Endometrial microvascular endothelial cells (primary cell): ENCODE measurements at regions not wholly inside any gene's neighbourhood (a gene's known extent, or its start where the extent isn't known, plus 50 kb on each side); places are given as distances from the start of the nearest gene placed in this dataset.

Source experiments
- in situ Hi-C: cut with HindIII; loops from 2 replicates; pipeline ENCODE4 v1.10.0; 2017; ENCODE audit warnings: low sequenced_read_pairs, low pct_unique_long_range_greater_than_20kb; ENCODE audit errors: inconsistent ontology term

DNA sequence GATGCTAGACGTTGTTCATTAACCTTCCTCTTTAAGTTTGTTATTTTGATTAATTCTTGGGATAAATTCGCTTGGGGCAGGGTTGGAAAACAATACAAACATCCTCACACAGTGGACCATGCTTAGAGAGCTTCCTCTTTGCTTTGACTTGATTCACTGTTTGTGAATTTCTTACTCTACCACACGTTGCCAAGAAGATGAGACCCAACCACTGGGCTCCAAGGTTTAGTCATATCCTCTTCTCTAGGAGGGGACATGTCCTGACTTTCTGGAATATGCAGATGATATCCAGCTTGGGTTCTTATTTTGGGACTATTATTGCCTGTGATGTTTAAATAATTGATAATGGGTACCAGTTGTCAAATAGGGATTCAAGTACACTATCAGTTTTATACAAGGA is 428.2 kb downstream of the ATP23 start:
- in situ Hi-C loops: no loop called here

DNA sequence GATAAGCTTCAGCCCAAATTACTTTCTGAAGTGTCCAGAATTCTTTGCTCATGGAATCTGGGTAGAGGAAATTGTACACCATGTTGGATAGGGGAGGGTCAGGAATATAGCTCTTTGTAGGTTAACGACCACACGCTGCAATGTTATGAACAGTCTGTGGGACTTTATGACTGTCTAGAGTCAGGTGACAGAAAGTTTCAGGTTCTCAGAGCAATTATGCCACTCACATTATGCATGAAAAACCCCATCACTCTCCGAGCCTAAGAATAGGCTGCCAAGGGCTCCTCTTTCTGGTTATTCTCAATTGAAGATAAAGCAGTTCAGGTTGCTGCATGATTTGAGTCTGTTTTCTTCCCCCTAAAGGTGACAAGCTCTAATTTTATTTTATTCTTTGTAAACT is 430.9 kb downstream of the ATP23 start:
- in situ Hi-C loops: no loop called here

DNA sequence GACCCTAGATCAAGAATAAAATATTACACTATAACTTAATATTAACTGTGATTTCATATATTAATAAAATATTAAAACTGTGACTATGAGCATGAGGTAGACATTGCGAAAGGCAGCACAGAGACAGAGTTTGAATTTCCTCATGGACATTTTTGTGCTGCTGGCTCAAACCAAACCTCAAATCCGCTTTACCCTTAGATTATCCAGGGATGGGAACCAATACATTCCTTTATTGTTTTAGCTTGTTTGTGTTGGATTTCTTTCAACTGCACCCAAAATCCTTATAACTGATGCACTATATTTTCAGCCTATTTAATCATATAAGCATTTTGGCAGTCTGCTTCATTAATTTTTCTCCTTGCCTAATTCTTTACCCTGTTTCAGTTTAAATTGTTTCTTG is 436.7 kb downstream of the ATP23 start:
- in situ Hi-C loops: no loop called here

DNA sequence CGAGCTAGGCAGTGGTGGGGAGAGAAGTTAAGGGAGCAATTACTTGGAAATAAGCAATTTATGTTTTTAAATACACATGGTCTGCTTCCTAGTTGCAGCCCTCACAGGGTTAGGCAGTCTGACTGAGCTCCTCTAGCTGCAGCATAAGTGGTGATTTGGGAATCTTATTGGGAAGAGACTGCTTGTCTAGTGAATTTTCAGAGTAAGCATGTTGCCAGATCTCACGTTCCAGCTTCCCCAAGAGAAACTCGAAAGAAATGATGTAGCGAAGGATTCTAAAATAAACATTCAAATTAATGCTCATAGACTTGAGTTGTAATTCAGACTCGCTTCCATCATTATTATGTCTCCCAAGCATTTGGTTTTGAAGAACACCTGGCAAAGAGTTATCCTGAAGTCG is 440.2 kb downstream of the ATP23 start:
- in situ Hi-C loops: no loop called here

DNA sequence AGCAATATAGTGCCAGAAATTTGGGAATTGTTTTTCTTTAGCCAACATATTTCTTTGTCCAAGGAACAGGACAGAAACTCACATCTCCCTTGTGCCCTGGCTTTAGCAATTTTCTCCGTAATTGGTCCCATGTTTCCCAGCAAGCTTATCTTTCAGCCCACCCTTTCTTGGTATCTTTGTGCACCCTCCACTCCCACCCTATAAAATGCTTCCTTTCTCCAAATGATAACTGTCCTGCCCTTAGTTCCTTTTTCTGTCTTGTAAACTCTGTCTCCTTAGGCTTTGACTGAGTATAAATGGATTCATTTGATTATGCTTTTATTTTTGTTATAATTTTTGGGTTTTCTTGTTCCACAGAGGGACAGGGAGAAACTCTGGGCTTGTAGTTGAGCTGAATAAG is 442.8 kb downstream of the ATP23 start:
- in situ Hi-C loops: no loop called here

DNA sequence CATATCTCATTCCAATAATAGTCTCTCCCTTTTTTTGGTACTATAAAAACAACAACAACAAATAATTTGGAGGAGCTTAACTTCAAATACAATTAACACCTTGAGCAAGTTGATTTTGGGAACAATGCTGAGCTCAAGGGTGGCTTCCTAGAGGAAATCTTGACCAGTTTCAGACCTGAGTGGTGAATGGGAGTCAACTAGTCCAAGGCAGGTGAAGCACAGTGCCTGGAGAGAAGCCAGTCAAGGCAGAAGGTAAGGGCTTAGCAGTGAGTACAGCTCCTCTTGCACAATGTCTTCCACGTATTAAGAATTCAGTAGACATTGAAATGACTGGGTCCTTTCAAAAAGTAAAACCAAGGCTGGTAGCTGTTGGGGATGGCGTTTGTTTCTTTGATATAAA is 444.8 kb downstream of the ATP23 start:
- in situ Hi-C loops: no loop called here

DNA sequence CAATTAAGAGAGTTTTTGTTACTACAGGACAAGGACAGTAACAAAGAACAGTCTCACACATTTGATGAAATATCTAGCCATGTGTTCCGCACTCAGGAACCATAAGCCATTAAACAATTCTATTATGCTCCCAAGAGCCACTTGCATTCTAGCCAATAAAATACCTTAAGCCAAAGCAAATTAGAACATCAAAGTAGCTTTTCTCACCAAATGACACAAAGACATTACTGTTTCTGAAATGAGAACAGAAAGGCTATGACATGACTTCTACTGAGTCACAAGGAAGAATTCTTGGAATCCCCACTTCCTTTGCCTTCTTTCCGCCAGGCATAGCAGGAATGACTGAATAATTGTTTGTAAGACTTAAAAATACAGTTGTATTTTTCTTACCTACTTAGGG is 445.8 kb downstream of the ATP23 start:
- in situ Hi-C loops: no loop called here

DNA sequence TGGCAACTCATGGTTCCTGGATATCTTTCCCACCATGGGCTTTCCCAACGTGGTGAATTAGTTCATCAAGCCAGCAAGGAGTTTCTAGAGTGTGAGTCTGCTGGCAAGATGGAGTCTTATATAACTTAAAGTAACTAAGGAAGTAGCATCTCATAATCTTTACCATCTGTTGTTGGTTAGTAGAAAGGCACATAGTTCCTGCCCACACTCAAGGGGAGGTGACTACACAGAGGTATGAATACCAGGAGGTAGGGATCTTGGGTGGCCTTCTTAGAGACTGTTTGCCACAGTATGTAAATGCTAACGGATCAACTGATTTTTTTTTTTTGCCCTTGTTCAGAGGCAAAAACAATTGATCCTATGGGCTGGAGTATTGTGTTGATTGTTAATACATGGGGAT is 446.9 kb downstream of the ATP23 start:
- in situ Hi-C loops: no loop called here

DNA sequence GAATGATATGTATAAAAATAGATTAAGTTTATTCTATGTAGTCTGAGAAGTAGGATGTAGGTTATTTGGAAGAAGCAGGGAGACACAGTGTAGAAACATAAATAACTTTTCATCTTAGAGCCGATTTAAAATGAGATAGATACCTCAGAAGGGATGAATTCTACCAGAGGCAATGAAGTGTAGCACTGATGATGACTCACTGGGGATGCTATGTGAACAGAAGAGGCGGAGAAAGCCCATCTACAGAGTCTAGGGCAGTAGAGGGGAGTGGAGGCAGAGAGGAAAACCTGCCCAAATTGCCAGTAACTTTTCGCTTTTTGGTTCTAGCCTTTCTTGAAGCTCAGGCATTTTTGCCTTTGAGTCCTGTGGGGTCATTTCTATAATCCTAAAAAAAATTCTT is 451.8 kb downstream of the ATP23 start:
- in situ Hi-C loops: no loop called here

DNA sequence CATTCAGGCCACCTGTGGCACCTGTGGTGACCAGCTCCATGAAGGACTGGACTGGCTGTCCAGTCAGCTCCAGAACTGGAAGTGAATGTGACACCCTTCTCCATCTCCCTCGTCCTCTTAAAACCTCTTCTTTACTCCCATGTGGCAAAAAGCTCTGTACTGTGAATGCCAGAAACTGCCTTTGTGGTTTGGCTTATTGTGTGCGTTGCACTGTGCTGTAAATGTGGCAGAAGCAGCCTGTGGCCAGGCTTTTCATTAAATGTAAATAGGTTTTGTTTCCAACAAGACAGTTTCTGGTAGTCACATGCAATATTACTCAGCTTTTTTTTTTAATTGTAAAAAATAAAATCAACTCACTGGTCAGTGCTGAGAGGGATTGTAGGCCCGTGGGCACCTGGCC is 453.7 kb downstream of the ATP23 start:
- in situ Hi-C loops: no loop called here

DNA sequence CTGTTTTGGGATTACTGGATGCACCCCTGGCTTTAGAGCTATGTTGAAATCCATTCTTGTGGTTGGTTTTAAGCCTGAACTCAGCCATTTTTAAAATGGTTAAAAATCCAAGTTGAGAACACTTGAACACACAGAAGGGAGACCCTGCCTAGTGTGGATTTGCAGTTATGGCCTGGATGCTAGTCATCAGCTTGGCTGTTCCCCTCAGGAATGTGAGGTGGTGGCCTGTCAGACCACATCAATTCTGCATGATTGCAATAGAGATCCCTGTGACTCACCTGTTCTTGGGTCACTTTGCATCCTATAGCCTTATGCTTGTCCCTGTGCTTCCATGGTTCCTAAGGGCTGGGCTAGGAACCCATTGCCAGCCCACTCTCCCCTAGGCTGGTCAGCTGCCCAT is 454.1 kb downstream of the ATP23 start:
- in situ Hi-C loops: no loop called here

DNA sequence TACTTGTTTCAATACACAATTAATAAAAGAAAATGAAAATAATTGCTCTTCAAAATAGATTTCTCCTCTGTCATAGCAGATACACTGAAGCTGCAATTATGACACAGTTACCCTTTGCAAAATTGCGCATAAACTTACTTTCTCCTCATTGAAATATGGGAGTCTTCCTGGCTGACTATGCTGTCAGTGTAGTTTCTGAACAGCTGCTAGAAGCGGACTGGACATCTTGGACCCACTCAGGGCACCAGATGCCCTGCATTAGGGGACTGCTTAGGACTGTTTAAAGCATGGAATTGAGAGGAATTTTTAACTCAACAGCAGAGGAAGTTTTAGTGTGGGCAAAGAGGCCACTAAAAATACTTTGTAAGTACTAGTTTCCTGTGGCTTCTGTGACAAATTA is 454.9 kb downstream of the ATP23 start:
- in situ Hi-C loops: no loop called here

DNA sequence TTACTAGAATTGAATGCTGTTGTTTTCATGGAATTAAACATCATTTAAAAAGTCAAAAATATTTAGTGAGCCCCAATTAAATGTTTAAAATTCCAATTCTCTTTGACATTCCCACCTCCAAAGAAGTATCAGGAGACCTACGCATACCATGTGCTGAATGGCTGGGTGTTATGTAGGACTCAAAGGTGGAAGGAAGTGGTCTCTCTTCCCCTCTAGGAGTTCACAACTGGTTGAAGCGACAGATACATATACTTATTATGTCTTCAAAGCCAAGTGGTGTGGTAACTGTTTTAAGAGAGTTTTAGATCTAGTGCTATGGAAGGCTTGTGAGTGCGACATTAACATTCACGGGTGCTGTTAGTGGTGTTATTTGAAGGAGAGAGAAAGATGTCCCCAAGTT is 464.0 kb downstream of the ATP23 start:
- in situ Hi-C loops: no loop called here

DNA sequence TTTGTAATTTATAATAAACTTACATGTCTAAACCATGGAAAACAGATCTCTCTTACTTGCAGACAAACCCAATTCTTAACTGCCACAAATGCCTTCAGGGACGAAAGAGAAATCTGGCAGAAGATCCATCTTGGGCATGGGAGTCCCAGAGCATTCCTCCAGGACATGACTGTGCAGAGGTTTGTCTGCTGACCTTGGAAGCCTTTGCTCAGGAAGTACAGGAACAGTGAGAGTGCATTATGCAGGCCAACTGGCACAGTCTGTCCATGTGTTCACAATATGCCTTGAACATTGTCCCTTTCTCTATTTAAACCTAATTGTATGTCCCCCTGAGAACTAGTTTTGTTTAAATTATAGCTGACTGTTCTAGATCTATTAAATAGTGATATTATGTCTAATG is 467.1 kb downstream of the ATP23 start:
- in situ Hi-C loops: no loop called here

DNA sequence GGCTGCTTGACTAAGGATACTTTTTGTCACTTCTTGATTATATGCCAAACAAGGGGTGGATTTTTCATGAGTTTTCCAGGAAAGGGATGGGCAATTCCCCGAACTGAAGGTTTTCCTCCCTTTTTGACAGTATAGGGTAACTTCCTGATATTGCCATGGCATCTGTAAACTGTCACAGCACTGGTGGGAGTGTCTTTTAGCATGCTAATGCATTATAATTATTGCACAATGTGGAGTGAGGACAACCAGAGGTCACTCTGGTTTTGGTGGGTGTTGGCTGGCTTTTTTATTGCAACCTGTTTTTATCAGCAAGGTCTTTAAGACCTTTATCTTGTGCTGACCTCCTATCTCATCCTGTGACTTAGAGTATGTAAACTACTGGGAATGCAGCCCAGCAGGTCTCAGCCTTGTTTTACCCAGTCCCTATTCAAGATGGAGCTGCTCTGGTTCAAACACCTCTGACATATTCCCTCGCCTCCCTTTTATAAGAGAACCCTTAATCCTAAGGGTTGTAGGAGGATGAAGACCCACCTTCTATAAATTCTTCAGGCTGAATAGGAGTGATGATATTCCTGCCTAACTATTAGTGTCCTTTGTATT is 471.2 kb downstream of the ATP23 start:
- in situ Hi-C loops: no loop called here

DNA sequence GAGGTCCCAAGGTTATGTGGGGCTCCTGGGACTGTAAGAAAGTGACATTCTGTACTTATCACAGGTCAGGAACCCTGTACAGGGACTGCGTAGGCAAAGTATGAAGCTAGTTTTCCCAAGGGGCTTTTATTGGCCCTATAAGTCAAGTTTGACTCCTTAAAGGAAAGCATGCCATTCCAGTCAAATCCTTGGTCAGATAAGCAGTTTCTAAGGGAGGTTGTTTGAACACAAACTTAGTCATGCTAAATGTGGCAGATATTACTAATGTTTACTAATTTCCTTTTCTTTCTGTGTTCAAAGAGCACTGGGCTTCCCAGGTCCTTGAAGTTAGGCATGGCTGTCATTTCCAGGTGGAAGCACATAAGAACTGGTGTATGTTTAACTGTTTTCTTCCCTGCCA is 472.4 kb downstream of the ATP23 start:
- in situ Hi-C loops: no loop called here

DNA sequence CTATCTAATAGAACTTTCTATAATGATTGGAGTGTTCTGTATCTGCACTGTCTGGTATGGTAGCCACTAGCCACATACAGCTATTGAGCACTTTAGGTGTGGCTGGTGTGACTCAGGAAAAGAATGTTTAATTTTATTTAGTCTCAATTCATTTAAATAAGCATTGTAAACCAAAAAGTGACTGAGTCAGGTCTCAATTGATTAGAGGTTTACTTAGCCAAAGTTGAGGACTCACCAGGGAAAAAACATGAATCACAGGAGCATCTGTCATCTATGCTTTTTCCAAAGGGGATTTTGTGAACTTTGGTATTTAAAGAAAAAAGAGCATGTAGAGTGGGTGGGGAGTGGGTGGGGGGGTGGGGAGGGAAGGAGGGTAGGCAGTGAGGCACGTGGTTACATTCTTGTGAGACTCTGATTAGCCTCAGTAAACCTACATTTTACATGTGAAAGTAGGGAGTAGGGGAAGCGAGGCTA is 473.1 kb downstream of the ATP23 start:
- in situ Hi-C loops: no loop called here

DNA sequence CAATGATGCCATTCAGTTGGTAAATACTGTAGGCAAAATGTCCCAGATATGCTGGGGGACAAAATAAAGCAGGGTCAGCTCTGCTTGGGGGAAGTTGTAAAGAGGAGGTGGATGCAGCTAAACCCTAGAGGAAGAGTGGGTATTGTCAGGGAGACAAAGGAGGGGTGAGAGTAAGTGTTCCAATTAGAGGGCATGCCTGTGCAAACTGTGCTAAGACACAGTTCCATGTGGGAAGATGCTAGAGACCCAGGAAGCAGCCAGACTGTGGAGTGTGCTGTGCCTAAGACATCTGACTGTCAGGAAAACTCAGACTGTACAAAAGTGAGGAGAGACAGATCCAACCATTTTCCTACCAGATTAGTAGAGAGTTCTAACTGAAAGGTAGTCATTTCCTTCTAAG is 474.3 kb downstream of the ATP23 start:
- in situ Hi-C loops: no loop called here

DNA sequence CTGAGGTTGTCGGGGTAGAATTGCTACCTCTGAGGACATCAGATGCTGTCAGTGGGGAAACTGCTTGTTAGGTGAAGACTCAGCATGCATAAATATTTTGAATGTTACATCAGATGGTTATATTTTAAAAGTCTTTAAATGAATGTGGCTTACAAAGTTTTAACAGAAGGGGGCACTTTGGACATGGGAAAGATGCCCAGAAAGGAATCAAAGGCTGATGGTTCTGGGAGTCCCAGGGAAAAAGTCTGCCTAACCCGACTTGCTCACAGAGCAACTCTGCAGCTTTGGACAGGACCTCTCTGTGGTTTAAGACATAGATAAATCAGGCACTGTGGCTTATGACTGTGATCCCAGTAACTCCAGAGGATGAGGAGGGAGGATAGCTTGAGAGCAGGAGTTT is 474.9 kb downstream of the ATP23 start:
- in situ Hi-C loops: no loop called here

DNA sequence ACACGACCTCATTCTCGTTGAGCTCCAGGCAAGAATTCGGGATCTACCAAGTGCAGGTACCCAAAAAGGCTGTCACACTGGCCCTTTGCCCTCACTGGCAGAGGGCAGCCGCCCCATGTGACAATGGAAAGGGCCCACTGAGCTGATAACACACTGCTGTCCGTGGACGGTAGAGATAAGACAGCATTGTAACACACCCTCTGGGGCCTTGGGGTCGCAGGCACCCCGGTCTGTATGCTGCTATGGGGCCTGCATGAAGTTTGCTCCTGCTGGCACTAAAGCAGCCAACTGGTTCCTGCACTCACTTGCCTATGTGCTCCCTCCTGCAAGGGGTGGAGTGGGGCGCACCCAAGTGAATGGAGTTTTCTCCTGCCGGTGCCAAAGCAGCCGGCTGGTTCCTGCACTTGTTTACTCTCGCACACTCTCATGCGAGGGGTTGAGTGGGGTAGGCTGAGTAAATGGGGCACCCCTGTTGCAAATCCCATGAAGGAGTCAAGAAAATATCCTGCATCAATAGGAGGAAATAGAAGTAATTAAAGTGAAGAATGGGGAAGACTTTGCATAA is 477.9 kb downstream of the ATP23 start:
- in situ Hi-C loops: no loop called here

DNA sequence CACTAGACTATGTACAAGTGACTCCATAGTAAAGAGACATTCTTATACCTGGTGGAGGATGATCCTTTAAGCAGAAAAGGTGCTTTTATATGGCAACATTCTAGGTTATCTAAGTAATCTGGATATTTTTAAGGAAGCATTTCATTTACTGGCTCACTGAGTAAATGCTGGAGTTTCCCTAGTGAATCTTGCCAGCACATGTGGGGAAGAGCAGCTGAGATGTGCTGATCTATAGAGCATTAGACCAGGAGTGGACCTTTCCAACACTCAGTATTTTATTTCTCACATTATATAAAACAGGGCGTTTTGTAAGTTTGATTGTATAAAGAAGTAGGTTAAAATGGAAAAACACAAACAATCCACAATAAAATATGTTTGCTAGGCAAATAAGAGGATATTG is 478.5 kb downstream of the ATP23 start:
- in situ Hi-C loops: no loop called here
